Glomerular visceral epithelial cell (primary cell): ENCODE measurements at regions not wholly inside any gene's neighbourhood (a gene's known extent, or its start where the extent isn't known, plus 50 kb on each side); places are given as distances from the start of the nearest gene placed in this dataset.
"Not testable (repeated sequence)": the region's sequence is repeated elsewhere in the genome, so short reads cannot be mapped to it uniquely, and the experiment has no call there.

ENCODE experiments used
- DNase-seq: peaks from one replicate; pipeline ENCODE4 v3.0.0-alpha.2; 2016; ENCODE audit errors: extremely low spot score

GRCh38 chr9:75775966-75776691, 114.3 kb upstream of the PCSK5 start:
- DNase-seq, result no peak

GRCh38 chr9:75780185-75780584, 110.3 kb upstream of the PCSK5 start:
- no peak for DNase-seq

DNA sequence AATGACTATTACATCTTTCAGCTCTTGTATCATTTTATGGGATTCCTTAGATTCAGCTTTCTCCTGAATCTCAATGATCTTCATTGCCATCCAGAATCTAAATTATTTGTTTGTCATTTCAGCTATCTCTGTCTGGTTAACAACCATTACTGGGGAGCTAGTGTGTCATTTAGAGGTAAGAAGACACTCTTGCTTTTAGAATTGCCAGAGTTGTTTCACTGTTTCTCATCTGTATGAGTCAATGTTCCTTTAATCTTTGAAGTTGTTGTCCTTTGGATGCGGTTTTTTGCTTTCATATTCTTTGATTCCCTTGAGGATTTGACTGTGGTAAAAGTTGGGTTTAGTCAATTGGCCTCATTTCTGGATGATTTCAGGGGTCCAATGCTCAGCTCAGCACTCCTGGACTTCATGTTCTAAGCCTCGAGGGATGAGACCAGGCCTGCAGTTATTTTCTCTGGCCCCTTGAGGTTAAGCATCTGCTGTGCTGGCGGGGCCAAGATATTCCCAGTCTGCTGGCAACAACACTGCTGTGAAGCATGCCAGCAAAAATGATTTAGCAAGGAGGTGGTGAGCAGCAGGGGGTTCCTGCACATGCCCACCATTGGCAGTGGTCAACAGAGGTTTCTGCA, 102.4 kb upstream of the PCSK5 start:
- no peak for DNase-seq

DNA sequence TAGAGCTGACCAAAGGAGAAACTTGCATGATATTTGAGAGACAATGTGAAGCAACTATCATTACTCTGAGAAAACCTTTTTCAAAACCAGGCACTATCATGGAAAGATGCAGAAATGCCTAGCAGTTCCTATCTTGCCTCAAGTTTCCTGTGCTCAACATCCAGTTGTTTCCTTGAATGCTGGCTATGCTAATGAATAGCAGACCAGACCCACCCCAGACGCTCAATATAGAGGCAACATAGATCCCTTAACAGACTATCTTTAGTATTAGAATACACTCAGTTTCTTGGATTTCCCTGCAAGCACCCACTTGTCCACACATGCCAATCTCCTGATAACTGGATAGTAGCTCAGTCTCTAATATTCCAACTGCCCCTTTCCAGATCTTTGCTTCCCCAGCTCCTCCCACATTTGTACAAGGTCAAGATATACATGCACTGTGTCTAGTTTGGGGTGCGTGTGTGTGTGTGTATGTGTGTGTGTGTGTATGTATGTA, 93.3 kb upstream of the PCSK5 start:
- no peak for DNase-seq

DNA sequence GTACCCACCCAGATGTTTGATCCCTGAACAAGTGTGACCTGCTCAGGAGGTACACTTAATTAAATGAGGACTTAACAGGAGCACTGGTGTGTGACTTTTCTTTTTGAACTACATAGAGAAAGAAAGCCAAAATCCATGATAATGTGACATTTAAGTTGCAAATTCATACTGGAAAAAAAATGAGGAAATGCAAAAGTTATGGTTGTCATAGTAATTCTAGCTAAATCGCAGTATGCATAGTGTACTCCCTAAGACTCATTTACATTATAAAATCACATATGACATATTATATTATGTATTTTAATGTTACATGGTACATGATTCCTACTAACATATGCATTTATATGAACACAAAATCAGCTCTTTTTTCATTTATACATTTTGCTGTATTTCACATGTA, 92.0 kb upstream of the PCSK5 start:
- DNase-seq, result no peak

GRCh38 chr9:75803130-75803529, 87.3 kb upstream of the PCSK5 start:
- peak; percentile 20 for DNase-seq

GRCh38 chr9:75810063-75810462, 80.4 kb upstream of the PCSK5 start:
- DNase-seq, result no peak

- DNase-seq, result no peak
Measured at GRCh38 chr9:75811692-75812091, 78.8 kb upstream of the PCSK5 start.

- no peak for DNase-seq
Measured at GRCh38 chr9:75812141-75812540, 78.3 kb upstream of the PCSK5 start.

DNA sequence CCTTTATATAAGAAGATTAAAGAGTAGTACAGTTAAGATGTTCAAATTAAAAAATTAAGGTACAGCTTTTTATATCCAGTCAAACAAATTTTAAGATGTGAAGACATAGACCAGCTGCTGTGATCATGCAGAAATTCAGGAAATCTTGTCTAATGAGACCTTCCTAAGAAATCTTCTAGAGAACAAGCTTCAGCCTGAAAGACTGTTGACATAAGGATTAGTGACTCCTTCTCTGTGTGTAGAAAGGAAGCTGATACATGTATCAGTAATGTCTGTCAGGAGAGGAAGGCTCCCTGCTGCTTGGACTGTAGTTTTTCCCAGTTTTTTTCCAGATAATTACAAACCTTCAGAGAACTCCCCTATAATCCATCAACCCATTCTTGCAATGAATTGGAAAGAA, 75.8 kb upstream of the PCSK5 start:
- DNase-seq, result no peak

DNA sequence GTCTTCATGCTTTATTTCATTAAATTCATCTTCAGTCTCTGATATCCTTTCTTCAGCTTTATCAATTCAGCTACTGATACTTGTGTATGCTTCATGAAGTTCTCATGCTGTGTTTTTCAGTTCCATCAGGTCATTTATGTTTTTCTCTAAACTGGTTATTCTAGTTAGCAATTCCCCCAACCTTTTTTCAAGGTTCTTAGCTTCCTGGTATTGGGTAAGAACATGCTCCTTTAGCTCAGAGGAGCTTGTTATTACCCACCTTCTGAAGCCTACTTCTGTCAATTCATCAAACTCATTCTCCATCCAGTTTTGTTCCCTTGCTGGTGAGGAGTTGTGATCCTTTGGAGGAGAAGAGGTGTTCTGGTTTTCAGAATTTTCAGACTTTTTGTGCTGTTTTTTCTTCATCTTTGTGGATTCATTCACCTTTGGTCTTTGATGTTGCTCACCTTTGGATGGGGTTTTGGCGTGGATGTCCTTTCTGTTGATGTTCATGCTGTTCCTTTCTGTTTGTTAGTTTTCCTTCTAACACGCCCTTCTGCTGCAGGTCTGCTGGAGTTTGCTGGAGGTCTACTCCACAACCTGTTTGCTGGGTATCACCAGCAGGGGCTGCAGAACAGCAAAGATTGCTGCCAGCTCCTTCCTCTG, 69.9 kb upstream of the PCSK5 start:
- DNase-seq, result not testable (repeated sequence)

DNA sequence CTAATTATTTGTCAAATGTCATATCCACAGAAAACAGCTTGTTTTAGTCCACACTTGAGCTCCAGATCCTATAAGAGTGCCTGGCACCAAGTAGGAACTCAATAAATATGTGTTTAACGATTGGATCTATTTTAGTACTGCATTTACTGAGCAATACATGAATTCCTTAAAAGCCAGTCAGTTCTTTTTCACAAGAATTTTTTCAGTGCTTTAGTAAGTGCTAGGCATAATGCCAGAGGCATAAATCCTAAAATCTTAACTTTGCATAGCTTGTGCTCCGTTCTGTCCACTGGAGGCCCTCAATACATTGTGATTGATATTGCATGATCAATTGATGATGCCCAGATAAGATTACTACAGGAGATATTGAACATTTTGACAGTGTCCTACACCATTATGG, 67.3 kb upstream of the PCSK5 start:
- DNase-seq, result no peak

GRCh38 chr9:75824816-75825568, 65.5 kb upstream of the PCSK5 start:
- DNase-seq, result no peak

GRCh38 chr9:75826314-75826713, 64.2 kb upstream of the PCSK5 start:
- no peak for DNase-seq

DNA sequence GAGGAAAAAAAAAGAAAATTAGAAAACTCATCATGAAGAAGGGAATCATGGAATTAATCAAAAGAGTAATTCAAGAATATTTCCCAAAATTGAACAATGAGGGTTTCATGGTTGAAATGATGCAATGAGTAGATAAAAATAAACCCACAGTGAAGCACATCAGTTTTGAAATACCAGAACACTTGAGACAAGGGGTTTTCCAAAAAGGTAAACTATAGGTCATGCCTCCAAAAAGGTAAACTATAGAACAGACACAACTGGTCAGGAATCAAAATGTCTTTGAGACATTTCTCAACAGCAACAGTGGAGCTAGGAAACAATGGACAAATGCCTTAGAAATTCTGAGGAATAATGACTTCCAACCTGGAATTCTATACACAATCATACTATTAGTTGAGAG, 60.2 kb upstream of the PCSK5 start:
- DNase-seq, result no peak

GRCh38 chr9:75833778-75834177, 56.7 kb upstream of the PCSK5 start:
- DNase-seq, result no peak

GRCh38 chr9:75834878-75835277, 55.6 kb upstream of the PCSK5 start:
- no peak for DNase-seq
